ENCODE measurements at regions not wholly inside any gene's neighbourhood (a gene's known extent, or its start where the extent isn't known, plus 50 kb on each side); places are given as distances from the start of the nearest gene placed in this dataset.

GRCh38 chr16:86823888-86824671, 245.7 kb downstream of the FOXL1 start:
- TF ChIP-seq CTCF (IDR thresholded peaks at IDR 0.05; ENCODE audit: low read depth, low read length) (no peak), EZH2phosphoT487 (IDR thresholded peaks at IDR 0.05; ENCODE audit: low read depth) (no peak)
